Cardiac muscle cell (in vitro differentiated cells and primary cell): ENCODE measurements at regions not wholly inside any gene's neighbourhood (a gene's known extent, or its start where the extent isn't known, plus 50 kb on each side); places are given as distances from the start of the nearest gene placed in this dataset.
A peak's percentile ranks its signal among the peaks of the same experiment; 100 is the strongest.

ENCODE experiments used
- DNase-seq, 2 donors: peaks; one replicate each; pipeline versions ENCODE4 v3.0.0 to v3.0.0-alpha.2; 2010 to 2017; ENCODE audit warnings: low read depth in 1 of 2, low spot score in 1 of 2
- H3K27ac ChIP-seq: fragments of 200-600 bp; sonication (generic); 2 replicates; pipeline ENCODE4 v1.5.1; 2016
- H3K27me3 ChIP-seq: fragments of 200-600 bp; sonication (generic); 2 replicates; pipeline ENCODE4 v1.6.0; 2016; ENCODE audit warnings: control low read depth
- H3K36me3 ChIP-seq: fragments of 200-600 bp; sonication (generic); 2 replicates; pipeline ENCODE4 v1.5.1; 2016; ENCODE audit warnings: control low read depth
- H3K4me1 ChIP-seq: fragments of 200-600 bp; sonication (generic); 2 replicates; pipeline ENCODE4 v1.8.1; 2017; ENCODE audit warnings: low read depth, mild to moderate bottlenecking, mixed run types
- H3K4me3 ChIP-seq: fragments of 200-600 bp; sonication (generic); 2 replicates; pipeline ENCODE4 v1.5.1; 2016; ENCODE audit warnings: mild to moderate bottlenecking
- H3K9me3 ChIP-seq: fragments of 200-600 bp; sonication (generic); 2 replicates; pipeline ENCODE4 v1.5.1; 2017; ENCODE audit warnings: low read depth, mild to moderate bottlenecking, control low read depth
- TF ChIP-seq, protein P1 (sequence below): IDR thresholded peaks from 2 replicates; pipeline ENCODE4 v1.5.1; 2012; ENCODE audit warnings: low read depth, mild to moderate bottlenecking, low read length

GRCh38 chr20:56839222-56839621 is 210.1 kb downstream of the TFAP2C start:
- TF ChIP-seq, protein P1, sequence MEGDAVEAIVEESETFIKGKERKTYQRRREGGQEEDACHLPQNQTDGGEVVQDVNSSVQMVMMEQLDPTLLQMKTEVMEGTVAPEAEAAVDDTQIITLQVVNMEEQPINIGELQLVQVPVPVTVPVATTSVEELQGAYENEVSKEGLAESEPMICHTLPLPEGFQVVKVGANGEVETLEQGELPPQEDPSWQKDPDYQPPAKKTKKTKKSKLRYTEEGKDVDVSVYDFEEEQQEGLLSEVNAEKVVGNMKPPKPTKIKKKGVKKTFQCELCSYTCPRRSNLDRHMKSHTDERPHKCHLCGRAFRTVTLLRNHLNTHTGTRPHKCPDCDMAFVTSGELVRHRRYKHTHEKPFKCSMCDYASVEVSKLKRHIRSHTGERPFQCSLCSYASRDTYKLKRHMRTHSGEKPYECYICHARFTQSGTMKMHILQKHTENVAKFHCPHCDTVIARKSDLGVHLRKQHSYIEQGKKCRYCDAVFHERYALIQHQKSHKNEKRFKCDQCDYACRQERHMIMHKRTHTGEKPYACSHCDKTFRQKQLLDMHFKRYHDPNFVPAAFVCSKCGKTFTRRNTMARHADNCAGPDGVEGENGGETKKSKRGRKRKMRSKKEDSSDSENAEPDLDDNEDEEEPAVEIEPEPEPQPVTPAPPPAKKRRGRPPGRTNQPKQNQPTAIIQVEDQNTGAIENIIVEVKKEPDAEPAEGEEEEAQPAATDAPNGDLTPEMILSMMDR = no peak
- no peak overlapping the region for H3K4me3 ChIP-seq
- H3K27ac ChIP-seq = no peak overlapping the region
- no peaks in the 10 kb centered on the region for H3K9me3 ChIP-seq
- no peaks in the 10 kb centered on the region for H3K36me3 ChIP-seq
- no peak for DNase-seq
- no peaks in the 10 kb centered on the region for H3K27me3 ChIP-seq
- no peaks in the 10 kb centered on the region for H3K4me1 ChIP-seq

DNA sequence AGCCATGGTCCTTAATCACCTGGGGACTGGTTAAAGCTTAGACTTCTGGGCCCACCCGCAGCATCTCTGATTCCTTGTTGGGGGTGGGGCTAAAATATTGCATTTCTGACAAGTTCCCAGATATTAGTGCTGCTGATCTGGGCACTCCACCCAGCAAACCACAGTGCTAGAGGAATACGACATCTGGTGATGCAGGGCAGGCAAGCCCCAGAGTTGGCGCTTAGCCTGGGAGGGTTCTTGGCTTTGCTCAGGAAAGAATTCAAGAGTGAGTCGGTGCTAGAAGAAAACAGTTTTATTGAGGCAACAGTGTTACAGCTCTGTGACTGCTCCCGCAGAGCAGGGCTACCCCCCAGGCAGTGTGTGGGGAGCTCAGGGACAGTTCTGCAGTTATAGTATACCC is 210.7 kb downstream of the TFAP2C start:
- H3K4me1 ChIP-seq = no peaks in the 10 kb centered on the region
- no peaks in the 10 kb centered on the region for H3K27me3 ChIP-seq
- DNase-seq = peak in 1 of 2 donors; percentile 7
- no peak overlapping the region for H3K27ac ChIP-seq
- H3K9me3 ChIP-seq = no peaks in the 10 kb centered on the region
- no peak overlapping the region for H3K4me3 ChIP-seq
- H3K36me3 ChIP-seq = no peaks in the 10 kb centered on the region
- TF ChIP-seq, protein P1 = no peak

DNA sequence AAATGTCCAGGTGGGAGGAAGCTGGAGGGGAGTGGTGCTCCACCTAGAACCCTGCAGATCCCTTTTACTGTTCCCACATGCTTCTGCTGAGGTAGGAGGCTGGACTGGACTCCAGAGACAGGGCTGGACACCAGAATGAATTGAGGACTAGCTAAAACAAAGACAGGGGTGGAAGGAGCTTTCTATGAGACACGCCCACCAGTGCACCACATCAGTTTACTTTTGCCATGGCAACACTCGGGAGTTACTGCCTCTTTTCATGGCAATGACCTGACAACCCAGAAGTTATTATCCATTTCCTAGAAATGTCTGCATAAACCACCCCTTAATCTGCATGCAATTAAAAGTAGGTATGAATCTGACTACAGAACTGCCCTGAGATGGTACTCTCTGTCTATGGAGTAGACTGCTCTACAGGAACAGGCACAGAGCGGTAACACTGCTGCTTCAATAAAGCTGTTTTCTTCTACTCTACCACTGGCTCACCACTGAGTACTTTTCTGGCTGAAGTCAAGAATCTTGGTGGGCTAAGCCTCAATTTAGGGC is 211.7 kb downstream of the TFAP2C start:
- Histone ChIP-seq H3K4me3 (no peak overlapping the region), H3K4me1 (no peaks in the 10 kb centered on the region), H3K27ac (no peak overlapping the region), H3K36me3 (no peaks in the 10 kb centered on the region), H3K27me3 (no peaks in the 10 kb centered on the region), H3K9me3 (no peaks in the 10 kb centered on the region)
- TF ChIP-seq, protein P1 = no peak
- DNase-seq = no peak

GRCh38 chr20:56841346-56841908 is 212.3 kb downstream of the TFAP2C start:
- TF ChIP-seq, protein P1 = no peak
- no peaks in the 10 kb centered on the region for H3K9me3 ChIP-seq
- H3K27me3 ChIP-seq = no peaks in the 10 kb centered on the region
- no peaks in the 10 kb centered on the region for H3K4me1 ChIP-seq
- H3K4me3 ChIP-seq = no peak overlapping the region
- no peaks in the 10 kb centered on the region for H3K36me3 ChIP-seq
- no peak for DNase-seq
- no peak overlapping the region for H3K27ac ChIP-seq

DNA sequence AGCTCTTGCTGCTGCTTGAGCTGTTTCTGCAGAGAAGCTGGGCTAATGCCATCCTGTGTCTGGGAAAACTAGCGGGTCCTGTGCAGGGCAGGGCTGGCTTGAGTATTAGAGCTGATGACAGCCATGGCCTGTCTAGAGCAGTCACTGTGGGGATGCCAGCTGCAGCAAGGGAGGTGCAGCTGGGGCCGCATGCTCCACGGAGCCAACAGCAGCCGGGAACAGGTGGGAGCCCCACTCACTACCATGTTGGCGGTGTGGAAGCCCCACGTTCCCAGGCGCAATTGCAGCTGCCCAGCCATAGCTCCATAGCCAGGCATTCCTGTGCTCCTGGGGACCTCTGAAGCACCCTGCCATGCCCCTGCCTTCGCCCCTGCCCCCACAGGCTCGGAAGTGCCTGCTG is 212.9 kb downstream of the TFAP2C start:
- TF ChIP-seq, protein P1 = no peak
- Histone ChIP-seq H3K4me1 (no peaks in the 10 kb centered on the region), H3K27me3 (no peaks in the 10 kb centered on the region), H3K4me3 (no peak overlapping the region), H3K9me3 (no peaks in the 10 kb centered on the region), H3K36me3 (no peaks in the 10 kb centered on the region), H3K27ac (no peak overlapping the region)
- DNase-seq = no peak

GRCh38 chr20:56843386-56843785 is 214.3 kb downstream of the TFAP2C start:
- no peak overlapping the region for H3K27ac ChIP-seq

More at GRCh38 chr20:56843386-56843785, 214.3 kb downstream of the TFAP2C start:
- Histone ChIP-seq H3K36me3 (no peaks in the 10 kb centered on the region), H3K9me3 (no peaks in the 10 kb centered on the region), H3K4me3 (no peak overlapping the region), H3K4me1 (no peaks in the 10 kb centered on the region), H3K27me3 (no peaks in the 10 kb centered on the region)
- no peak for DNase-seq
- TF ChIP-seq, protein P1 = no peak
